ENCODE measurements at regions not wholly inside any gene's neighbourhood (a gene's known extent, or its start where the extent isn't known, plus 50 kb on each side); places are given as distances from the start of the nearest gene placed in this dataset.

DNA sequence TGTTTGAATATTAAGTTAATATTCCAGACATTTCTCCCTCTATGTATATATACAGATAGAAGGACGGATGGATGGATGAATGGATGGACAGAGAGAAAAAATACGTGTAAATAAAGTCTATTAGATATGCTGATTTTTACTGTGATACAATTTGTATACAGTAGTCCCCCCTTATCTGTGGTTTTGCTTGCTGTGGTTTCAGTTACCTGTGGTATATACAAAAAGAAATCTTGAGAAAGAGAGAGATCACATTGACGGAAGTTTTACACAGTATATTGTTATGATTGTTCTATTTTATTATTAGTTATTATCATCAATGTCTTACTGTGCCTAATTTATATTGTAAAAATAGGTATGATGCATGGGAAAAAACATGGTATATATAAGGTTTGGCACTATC, 290.2 kb downstream of the UTRN start:
- Histone ChIP-seq H2BK120ac (replicated peaks; ENCODE audit: low read depth, low read length) (no peak overlapping the region), H4K20me1 (replicated peaks in 1 of 2; ENCODE audit: control insufficient read depth in 1 of 2, insufficient read depth in 2 of 2, low read length in 2 of 2) (no peaks in the 10 kb centered on the region), H2AK5ac (ENCODE audit: low read depth, low read length) (no peak overlapping the region), H3K9me3 (ENCODE audit: insufficient read depth in 2 of 2, low read depth in 1 of 2, low read length in 1 of 2) (no peaks in the 10 kb centered on the region), H3K23ac (ENCODE audit: insufficient read length) (no peak overlapping the region), H3K14ac (ENCODE audit: insufficient read length) (no peak overlapping the region), H3K9ac (replicated peaks in 1 of 4; ENCODE audit: extremely low read depth in 1 of 4, low read depth in 3 of 4, low read length in 3 of 4) (no peak overlapping the region), H3K56ac (replicated peaks; ENCODE audit: insufficient read length, low read depth, low read length) (no peak overlapping the region), H4K5ac (ENCODE audit: insufficient read length, low read depth, low read length) (no peak overlapping the region), H3K4ac (replicated peaks; ENCODE audit: insufficient read length, low read depth, low read length) (no peak overlapping the region), H3K36me3 (ENCODE audit: control insufficient read depth in 2 of 4, insufficient read depth in 4 of 4, low read length in 3 of 4) (peaks cover 0 to 7% (median 2%) of the 10 kb centered on the region in 4 experiments; a peak in 2 of 8 replicates), H3K18ac (ENCODE audit: extremely low read depth, low read length) (no peak overlapping the region), H2BK15ac (ENCODE audit: low read length) (no peak overlapping the region), H2AFZ (ENCODE audit: low read length) (no peak overlapping the region), H3K4me3 (ENCODE audit: extremely low read depth in 1 of 4, insufficient read depth in 2 of 4, low read depth in 3 of 4, low read length in 4 of 4) (no peak overlapping the region), H3K27ac (ENCODE audit: low read depth, low read length) (no peak overlapping the region), H3K79me2 (ENCODE audit: control insufficient read depth in 1 of 2, insufficient read depth in 2 of 2, low read length in 2 of 2) (no peaks in the 10 kb centered on the region), H2BK5ac (ENCODE audit: low read depth, low read length) (no peak overlapping the region), H4K91ac (replicated peaks; ENCODE audit: insufficient read length, low read length) (no peak overlapping the region), H3K23me2 (ENCODE audit: low read depth, low read length) (no peaks in the 10 kb centered on the region), H3K79me1 (ENCODE audit: low read depth, low read length) (no peaks in the 10 kb centered on the region), H3K4me1 (replicated peaks in 1 of 4; ENCODE audit: control insufficient read depth in 3 of 4, insufficient read depth in 4 of 4, low read length in 3 of 4) (no peaks in the 10 kb centered on the region), H3K27me3 (replicated peaks in 1 of 4; ENCODE audit: control insufficient read depth in 3 of 4, extremely low read depth in 1 of 4, insufficient read depth in 3 of 4, low read length in 3 of 4) (no peaks in the 10 kb centered on the region), H2BK12ac (ENCODE audit: low read depth, low read length) (no peak overlapping the region), H3K4me2 (ENCODE audit: insufficient read depth in 1 of 2, low read depth in 2 of 2, low read length in 2 of 2) (no peak overlapping the region), H2BK20ac (ENCODE audit: low read length) (no peak overlapping the region), H4K8ac (ENCODE audit: extremely low read depth, insufficient read depth, low read length) (no peak overlapping the region)
- 88% methylated on average over 3 of the region's 3 CpGs; no CpG with 5 or more reads in 1 of the 2 experiments for WGBS, 2 experiments (ENCODE audit: extremely low coverage in 1 of 2, insufficient coverage in 1 of 2, insufficient read length in 1 of 2, insufficient replicate concordance in 2 of 2, low coverage in 1 of 2, low lambda C conversion rate in 2 of 2, missing lambda C conversion rate in 1 of 2)
- DNase-seq (ENCODE audit: low read depth in 1 of 2, low spot score in 2 of 2) (no peak), FAIRE-seq (no peak)
- CTCF ChIA-PET (ENCODE audit: partially characterized antibody), result no interaction called here
- POLR2A ChIA-PET (ENCODE audit: partially characterized antibody), result no interaction called here
- TF ChIP-seq CREB1 (IDR thresholded peaks at IDR 0.05), result no peak
- TF ChIP-seq TCF12 (IDR thresholded peaks at IDR 0.05; ENCODE audit: low read depth, low read length), result no peak
- no peak for TF ChIP-seq PHF8 (conservative IDR thresholded peaks at IDR 0.05; ENCODE audit: low read depth, low read length)
- TF ChIP-seq JUND (IDR thresholded peaks at IDR 0.05; ENCODE audit: low read length), result no peak
- no peak for TF ChIP-seq POU5F1 (IDR thresholded peaks at IDR 0.05; ENCODE audit: low read depth, low read length)
- TF ChIP-seq KDM5A (IDR thresholded peaks at IDR 0.05; ENCODE audit: low read length), result no peak

Data from H1 (cell line).